K562 (cell line): ENCODE measurements at regions not wholly inside any gene's neighbourhood (a gene's known extent, or its start where the extent isn't known, plus 50 kb on each side); places are given as distances from the start of the nearest gene placed in this dataset.

Experiments
- ATAC-seq: fragments of 200-7000 bp; cut with Tn5 transposase; 3 replicates; pipeline ENCODE4 v1.9.1; 2020; ENCODE audit warnings: moderate library complexity
- BruUV-seq: library from RNA; stranded (reverse); fragments of 400-500 nt; replicated peaks from 2 replicates; lab custom pipeline; 2021; lab: Mats Ljungman, UMichigan
- CTCF ChIA-PET: fragments of 300-600 bp; formaldehyde crosslinking; extraction: SDS; loops from one replicate; lab custom pipeline; 2021; ENCODE audit warnings: low intra/inter-chr PET ratio; lab: Yijun Ruan, JAX
- POLR2A ChIA-PET: fragments of 300-600, 350-650 bp; sonication (Branson Sonifier 250); formaldehyde crosslinking; extraction: SDS; loops from one replicate; lab custom pipeline; 2021; ENCODE audit warnings: antibody characterized with exemption, inconsistent platforms; lab: Yijun Ruan, JAX
- DNase-seq, 4 experiments: peaks; one replicate each; pipeline versions ENCODE4 v3.0.0 to v3.0.0-alpha.2; 2011 to 2018; ENCODE audit warnings: low spot score in 3 of 4, mixed read lengths in 3 of 4; ENCODE audit errors: extremely low read depth in 1 of 4
- FAIRE-seq: peaks from 2 replicates; lab custom pipeline; 2011; peaks lifted over from hg19 to GRCh38; lab: Jason Lieb, UNC
- H2AFZ ChIP-seq: 2 replicates; pipeline ENCODE4 v1.6.0; 2011; ENCODE audit warnings: low read depth, low read length, control low read depth, inconsistent platforms
- H3K27ac ChIP-seq: fragments of 200-600 bp; 3 replicates; pipeline ENCODE4 v1.8.0; 2011; ENCODE audit warnings: low read depth, mild to moderate bottlenecking, control low read depth, inconsistent platforms, low read length, moderate library complexity, mixed read lengths; ENCODE audit errors: extremely low read depth
- H3K27me3 ChIP-seq, 2 experiments: fragments of 300-600 bp in 1 of 2; 2 replicates in 1 of 2; 3 replicates in 1 of 2; pipeline versions ENCODE4 v1.6.0 to v1.8.0; 2011; ENCODE audit warnings: inconsistent platforms in 2 of 2, low read length in 2 of 2, mild to moderate bottlenecking in 1 of 2, mixed read lengths in 1 of 2, moderate library complexity in 1 of 2; ENCODE audit not compliant: control insufficient read depth in 2 of 2, insufficient read depth in 2 of 2
- H3K36me3 ChIP-seq: fragments of 300-600 bp; 3 replicates; pipeline ENCODE4 v1.8.0; 2011; ENCODE audit warnings: mild to moderate bottlenecking, low read length, inconsistent platforms; ENCODE audit not compliant: control insufficient read depth, insufficient read depth
- H3K4me1 ChIP-seq, 2 experiments: fragments of 200-600 bp in 1 of 2; replicated peaks in 1 of 2; 2 replicates in 1 of 2; 3 replicates in 1 of 2; pipeline versions ENCODE4 v1.5.1 to v1.8.0; 2011; ENCODE audit warnings: inconsistent platforms in 2 of 2, low read length in 2 of 2, mild to moderate bottlenecking in 1 of 2, mixed read lengths in 1 of 2, moderate library complexity in 1 of 2; ENCODE audit not compliant: control insufficient read depth in 2 of 2, insufficient read depth in 2 of 2
- H3K4me2 ChIP-seq: 2 replicates; pipeline ENCODE4 v1.6.1; 2011; ENCODE audit warnings: low read length, control low read depth, inconsistent platforms, mixed read lengths; ENCODE audit not compliant: insufficient read depth
- H3K4me3 ChIP-seq: fragments of 200-600 bp; sonication (generic), shearing (Covaris generic); 2 replicates; pipeline ENCODE4 v1.5.1; 2016; ENCODE audit warnings: control low read depth, inconsistent platforms
- H3K79me2 ChIP-seq: fragments of 200-600 bp; 3 replicates; pipeline ENCODE4 v1.8.0; 2011; ENCODE audit warnings: low read length, inconsistent platforms; ENCODE audit not compliant: control insufficient read depth, insufficient read depth
- H3K9ac ChIP-seq, 2 experiments: 2 replicates each; pipeline versions ENCODE4 v1.6.0 to v1.6.1; 2011; ENCODE audit warnings: low read depth in 2 of 2, low read length in 2 of 2, control low read depth in 1 of 2, inconsistent platforms in 1 of 2, mild to moderate bottlenecking in 1 of 2, mixed read lengths in 1 of 2; ENCODE audit not compliant: insufficient read depth in 1 of 2
- H3K9me1 ChIP-seq: one replicate; pipeline ENCODE4 v1.6.0; 2011; ENCODE audit warnings: inconsistent platforms, mild to moderate bottlenecking, low read length, moderate library complexity; ENCODE audit not compliant: control insufficient read depth, insufficient read depth
- H3K9me3 ChIP-seq: replicated peaks from 2 replicates; pipeline ENCODE4 v1.5.1; 2011; ENCODE audit warnings: low read depth, low read length, inconsistent platforms; ENCODE audit not compliant: control insufficient read depth, insufficient read depth
- H4K20me1 ChIP-seq: replicated peaks from 2 replicates; pipeline ENCODE4 v1.6.1; 2011; ENCODE audit warnings: low read length, inconsistent platforms, mixed read lengths; ENCODE audit not compliant: control insufficient read depth, insufficient read depth
- CBFA2T2 ChIP-seq: fragments of 450-650 bp; conservative IDR thresholded peaks from 2 replicates; pipeline ENCODE4 v1.6.1; 2017; ENCODE audit warnings: mild to moderate bottlenecking
- CEBPB ChIP-seq: fragments of 450-650 bp; IDR thresholded peaks from 2 replicates; pipeline ENCODE4 v1.6.1; 2016; ENCODE audit warnings: missing genetic modification characterization, missing compliant biosample characterization
- DIDO1 ChIP-seq: fragments of 450-650 bp; IDR thresholded peaks from 2 replicates; pipeline ENCODE4 v1.6.1; 2016; ENCODE audit warnings: low read depth, missing biosample characterization, missing genetic modification characterization
- DNMT1 ChIP-seq: fragments of 450-650 bp; IDR thresholded peaks from 2 replicates; pipeline ENCODE4 v1.6.1; 2016; ENCODE audit warnings: antibody characterized with exemption, mild to moderate bottlenecking
- E2F6 ChIP-seq, 2 experiments: IDR thresholded peaks; 2 replicates each; pipeline ENCODE4 v1.6.1; 2011; ENCODE audit warnings: borderline replicate concordance in 1 of 2, control low read depth in 1 of 2, low read depth in 1 of 2, low read length in 1 of 2, mild to moderate bottlenecking in 1 of 2, mixed read lengths in 1 of 2, moderate library complexity in 1 of 2; ENCODE audit not compliant: insufficient read depth in 1 of 2, insufficient read length in 1 of 2, poor library complexity in 1 of 2, severe bottlenecking in 1 of 2; ENCODE audit errors: extremely low read depth in 1 of 2
- FIP1L1 ChIP-seq: fragments of 200-400 bp; formaldehyde crosslinking; IDR thresholded peaks from 2 replicates; pipeline ENCODE4 v1.6.1; 2018; ENCODE audit warnings: mild to moderate bottlenecking, low read depth, low read length; ENCODE audit not compliant: poor library complexity, severe bottlenecking
- JUN ChIP-seq, 2 experiments: sonication (generic) in 1 of 2; formaldehyde crosslinking in 1 of 2; IDR thresholded peaks; 2 replicates each; pipeline versions ENCODE4 v1.6.1 to v1.8.0; 2012 to 2022; ENCODE audit warnings: borderline replicate concordance in 2 of 2, mild to moderate bottlenecking in 2 of 2, improper control_type of control experiment in 1 of 2, low read depth in 1 of 2, low read length in 1 of 2, missing genetic modification reagents in 1 of 2
- MAFG ChIP-seq: fragments of 450-650 bp; conservative IDR thresholded peaks from 2 replicates; pipeline ENCODE4 v1.6.1; 2016; ENCODE audit warnings: missing genetic modification characterization, missing compliant biosample characterization
- POLR2AphosphoS5 ChIP-seq: IDR thresholded peaks from 2 replicates; pipeline ENCODE4 v1.6.1; 2011; ENCODE audit warnings: mild to moderate bottlenecking, low read depth, low read length, moderate library complexity; ENCODE audit not compliant: control insufficient read depth, insufficient read depth
- RBM15 ChIP-seq: fragments of 200-400 bp; formaldehyde crosslinking; IDR thresholded peaks from 2 replicates; pipeline ENCODE4 v1.6.1; 2018; ENCODE audit warnings: mild to moderate bottlenecking, low read length, moderate library complexity; ENCODE audit not compliant: insufficient read depth
- SMARCC2 ChIP-seq: fragments of 450-650 bp; IDR thresholded peaks from 2 replicates; pipeline ENCODE4 v1.6.1; 2017; ENCODE audit warnings: antibody characterized with exemption, moderate library complexity, mild to moderate bottlenecking, low read depth
- THAP12 ChIP-seq: fragments of 250-450 bp; sonication (Bioruptor Pico); IDR thresholded peaks from 2 replicates; pipeline ENCODE4 v1.9.0; 2021; ENCODE audit warnings: mild to moderate bottlenecking, inconsistent platforms
- ZBTB17 ChIP-seq: fragments of 450-650 bp; formaldehyde crosslinking; IDR thresholded peaks from 2 replicates; pipeline ENCODE4 v1.4.0; 2020; ENCODE audit warnings: mild to moderate bottlenecking
- ZNF253 ChIP-seq: fragments of 250-450 bp; sonication (Bioruptor Pico); conservative IDR thresholded peaks from 2 replicates; pipeline ENCODE4 v1.6.1; 2021; ENCODE audit warnings: mild to moderate bottlenecking
- WGBS: fragments of 100-300 bp; shearing (Covaris generic); methylation state at CpG from one replicate; pipeline ENCODE4 v1.1.6; 2016; ENCODE audit warnings: low coverage, mixed read lengths; ENCODE audit not compliant: insufficient coverage; ENCODE audit errors: missing lambda C conversion rate; 5-methylcytosine and 5-hydroxymethylcytosine counted together
- in situ Hi-C: fragments of 300-500 bp; cut with MboI; formaldehyde crosslinking; loops from 4 replicates; pipeline ENCODE4 v1.15.0; 2018; ENCODE audit warnings: inconsistent platforms, mixed read lengths
- intact Hi-C: fragments of 100-400 bp; cut with micrococcal nuclease; formaldehyde crosslinking; loops from 2 replicates; pipeline ENCODE4 v1.14.2; 2022

DNA sequence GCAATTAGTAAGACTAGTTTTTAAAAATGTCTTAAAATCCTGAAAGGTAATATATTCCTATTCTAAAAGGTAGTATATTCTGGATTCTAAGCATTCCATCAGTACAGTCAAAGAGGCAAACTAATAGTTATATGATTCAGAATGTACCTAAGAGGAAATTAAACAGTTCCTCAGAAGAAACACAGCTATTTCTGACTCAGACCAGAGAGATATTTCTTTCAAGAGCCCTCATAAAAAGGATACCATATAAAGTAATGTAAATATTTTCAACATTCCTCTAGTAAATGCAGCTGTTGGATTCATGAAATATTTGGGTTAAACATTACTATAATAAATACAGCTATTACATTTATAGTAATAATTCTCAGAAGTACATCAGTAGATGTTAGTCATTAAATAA, 358.3 kb downstream of the MAGEB5 start:
- H3K4me2 ChIP-seq, result no peak overlapping the region
- in situ Hi-C loops (no loop called here), intact Hi-C loops (no loop called here)
- no peaks in the 10 kb centered on the region for H3K27me3 ChIP-seq
- ChIA-PET CTCF (no interaction called here), POLR2A (no interaction called here)
- H3K9me1 ChIP-seq, result no peaks in the 10 kb centered on the region
- TF ChIP-seq DNMT1 (no peak), THAP12 (CRISPR knock-in tag) (no peak), MAFG (tag) (no peak), ZNF253 (CRISPR knock-in tag) (no peak)
- H3K4me3 ChIP-seq, result no peak overlapping the region
- H3K9ac ChIP-seq, result no peak overlapping the region
- ATAC-seq, result no peak
- no peaks in the 10 kb centered on the region for H3K4me1 ChIP-seq
- no peaks in the 10 kb centered on the region for H3K36me3 ChIP-seq
- BruUV-seq, result no TSS peak
- H2AFZ ChIP-seq, result no peak overlapping the region
- no peaks in the 10 kb centered on the region for H3K9me3 ChIP-seq
- no peak for FAIRE-seq
- no peaks in the 10 kb centered on the region for H4K20me1 ChIP-seq
- H3K79me2 ChIP-seq, result no peaks in the 10 kb centered on the region
- DNase-seq, result no peak
- H3K27ac ChIP-seq, result no peak overlapping the region

DNA sequence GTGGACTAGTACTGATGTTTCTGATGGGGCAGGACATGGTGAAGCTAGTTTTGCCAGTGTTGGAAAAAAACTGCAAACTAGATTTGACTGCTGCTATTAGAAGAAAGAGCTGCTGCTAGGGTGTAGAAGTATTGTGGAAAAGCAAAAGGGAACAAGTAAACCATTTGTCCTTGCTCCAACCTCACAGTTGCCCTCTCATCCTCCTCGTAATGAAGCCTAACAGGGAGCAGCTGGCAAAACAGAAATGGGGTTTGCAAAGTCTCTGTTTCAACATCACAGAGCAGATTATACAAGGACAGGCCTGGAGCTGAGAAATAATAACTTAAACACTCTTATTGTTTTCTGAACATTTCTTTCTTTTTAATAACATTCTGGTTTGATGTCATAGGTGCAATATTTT, 346.2 kb downstream of the MAGEB5 start:
- in situ Hi-C loops, result no loop called here
- DNase-seq, result no peak
- TF ChIP-seq RBM15, result no peak
- no peak for TF ChIP-seq JUN (IDR thresholded peaks at IDR 0.05; ENCODE audit: borderline replicate concordance, low read depth, low read length)
- TF ChIP-seq JUN (CRISPR knock-in tag; IDR thresholded peaks at IDR 0.05; ENCODE audit: borderline replicate concordance), result no peak
- no peak for TF ChIP-seq E2F6 (IDR thresholded peaks at IDR 0.05; ENCODE audit: borderline replicate concordance in 1 of 2, extremely low read depth in 1 of 2, insufficient read depth in 1 of 2, insufficient read length in 1 of 2, low read depth in 1 of 2, low read length in 1 of 2, poor library complexity in 1 of 2, severe bottlenecking in 1 of 2)
- no peak for TF ChIP-seq POLR2AphosphoS5
- TF ChIP-seq SMARCC2, result no peak
- no peak for TF ChIP-seq ZBTB17
- no peak for TF ChIP-seq FIP1L1
- no peak for TF ChIP-seq CBFA2T2
- no peak for TF ChIP-seq CEBPB (tag)
- TF ChIP-seq DIDO1, result no peak

More for the DNA sequence above, 346.2 kb downstream of the MAGEB5 start:
- no peak overlapping the region for H3K27ac ChIP-seq
- intact Hi-C loops, result no loop called here
- H3K4me1 ChIP-seq, result no peaks in the 10 kb centered on the region
- BruUV-seq, result no TSS peak
- H3K4me2 ChIP-seq, result no peak overlapping the region
- no peaks in the 10 kb centered on the region for H3K9me3 ChIP-seq
- POLR2A ChIA-PET, result no interaction called here
- no CpG with 5 or more reads among the region's 1 CpG for WGBS
- H3K36me3 ChIP-seq, result no peaks in the 10 kb centered on the region
- no peak overlapping the region for H2AFZ ChIP-seq
- ATAC-seq, result no peak
- no peak overlapping the region for H3K4me3 ChIP-seq
- no peak overlapping the region for H3K9ac ChIP-seq
- no peaks in the 10 kb centered on the region for H3K27me3 ChIP-seq
- CTCF ChIA-PET, result no interaction called here
- H4K20me1 ChIP-seq, result no peaks in the 10 kb centered on the region
- FAIRE-seq, result no peak
- H3K79me2 ChIP-seq, result no peaks in the 10 kb centered on the region
- H3K9me1 ChIP-seq, result no peaks in the 10 kb centered on the region
